RWPE2 (cell line): ENCODE measurements at regions not wholly inside any gene's neighbourhood (a gene's known extent, or its start where the extent isn't known, plus 50 kb on each side); places are given as distances from the start of the nearest gene placed in this dataset.

Experiments
- ATAC-seq: fragments of 200-7000 bp; cut with Tn5 transposase; 3 replicates; pipeline ENCODE4 v1.9.1; 2021; ENCODE audit warnings: low read depth
- DNase-seq: peaks from one replicate; pipeline ENCODE4 v3.0.0-alpha.2; 2020; ENCODE audit warnings: low spot score
- H3K27ac ChIP-seq: fragments of 450-650 bp; 2 replicates; pipeline ENCODE4 v1.5.1; 2017; ENCODE audit warnings: mild to moderate bottlenecking; ENCODE audit not compliant: poor library complexity, severe bottlenecking
- H3K27me3 ChIP-seq: fragments of 250-450 bp; sonication (Bioruptor Pico); 2 replicates; pipeline ENCODE4 v1.5.1; 2021; ENCODE audit warnings: mild to moderate bottlenecking, moderate library complexity; ENCODE audit not compliant: insufficient read depth, poor library complexity, severe bottlenecking
- H3K36me3 ChIP-seq: fragments of 250-450 bp; sonication (Bioruptor Pico); 2 replicates; pipeline ENCODE4 v1.5.1; 2020; ENCODE audit warnings: low read depth, mild to moderate bottlenecking, moderate library complexity
- H3K4me1 ChIP-seq: fragments of 250-450 bp; sonication (Bioruptor Pico); 2 replicates; pipeline ENCODE4 v1.5.1; 2021; ENCODE audit warnings: mild to moderate bottlenecking, moderate library complexity; ENCODE audit not compliant: insufficient read depth, poor library complexity, severe bottlenecking
- H3K4me3 ChIP-seq: fragments of 250-450 bp; sonication (Bioruptor Pico); 2 replicates; pipeline ENCODE4 v1.5.1; 2021; ENCODE audit warnings: mild to moderate bottlenecking, moderate library complexity; ENCODE audit not compliant: severe bottlenecking
- H3K9me3 ChIP-seq: fragments of 250-450 bp; sonication (Bioruptor Pico); 2 replicates; pipeline ENCODE4 v1.5.1; 2021; ENCODE audit warnings: mild to moderate bottlenecking, moderate library complexity; ENCODE audit not compliant: severe bottlenecking
- TF ChIP-seq, protein P1 (sequence below): fragments of 450-650 bp; IDR thresholded peaks from one replicate; pipeline ENCODE4 v1.5.1; 2017; ENCODE audit warnings: mild to moderate bottlenecking, moderate library complexity; ENCODE audit not compliant: poor library complexity, severe bottlenecking

GRCh38 chr2:122486086-122486485 is 730.6 kb downstream of the TSN start:
- ATAC-seq (no peak), DNase-seq (no peak)

DNA sequence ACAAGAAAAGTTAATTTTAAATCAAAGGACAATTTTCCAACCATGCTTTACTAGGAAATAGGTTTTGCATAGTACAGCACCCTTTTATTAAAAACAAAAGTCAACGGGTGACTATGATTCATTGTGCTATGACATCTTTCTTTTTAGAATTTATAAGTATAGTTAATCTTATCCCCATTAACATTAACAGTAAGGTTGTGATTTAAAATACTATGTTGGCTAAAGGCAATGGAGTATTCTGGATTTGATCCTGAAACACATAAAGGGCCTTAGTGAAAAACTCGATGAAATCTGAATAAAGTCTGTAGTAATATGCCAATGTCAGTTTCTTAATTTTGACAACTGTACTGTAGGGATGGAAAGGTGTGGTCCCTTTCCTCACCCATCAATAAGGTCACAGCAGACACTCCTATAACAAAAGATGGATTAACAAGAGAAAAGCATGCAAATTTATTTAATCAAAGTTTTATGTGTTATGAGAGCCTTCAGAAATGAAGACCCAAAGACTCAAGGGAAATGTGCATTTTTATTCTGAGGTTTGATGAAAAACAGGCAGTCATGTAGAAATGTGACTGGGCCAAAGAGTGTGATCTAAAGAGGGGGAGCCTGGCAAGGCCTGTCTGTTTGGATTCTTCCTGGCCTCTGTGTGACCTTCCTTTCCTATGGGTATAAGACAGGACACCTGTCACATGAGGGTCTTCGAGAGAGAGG is 731.4 kb downstream of the TSN start:
- H3K27me3 ChIP-seq = peaks cover 2% of the 10 kb centered on the region
- DNase-seq (no peak), ATAC-seq (no peak)
- no peaks in the 10 kb centered on the region for H3K4me1 ChIP-seq
- no peak overlapping the region for H3K27ac ChIP-seq
- H3K9me3 ChIP-seq = no peaks in the 10 kb centered on the region
- H3K36me3 ChIP-seq = no peaks in the 10 kb centered on the region
- TF ChIP-seq, protein P1, sequence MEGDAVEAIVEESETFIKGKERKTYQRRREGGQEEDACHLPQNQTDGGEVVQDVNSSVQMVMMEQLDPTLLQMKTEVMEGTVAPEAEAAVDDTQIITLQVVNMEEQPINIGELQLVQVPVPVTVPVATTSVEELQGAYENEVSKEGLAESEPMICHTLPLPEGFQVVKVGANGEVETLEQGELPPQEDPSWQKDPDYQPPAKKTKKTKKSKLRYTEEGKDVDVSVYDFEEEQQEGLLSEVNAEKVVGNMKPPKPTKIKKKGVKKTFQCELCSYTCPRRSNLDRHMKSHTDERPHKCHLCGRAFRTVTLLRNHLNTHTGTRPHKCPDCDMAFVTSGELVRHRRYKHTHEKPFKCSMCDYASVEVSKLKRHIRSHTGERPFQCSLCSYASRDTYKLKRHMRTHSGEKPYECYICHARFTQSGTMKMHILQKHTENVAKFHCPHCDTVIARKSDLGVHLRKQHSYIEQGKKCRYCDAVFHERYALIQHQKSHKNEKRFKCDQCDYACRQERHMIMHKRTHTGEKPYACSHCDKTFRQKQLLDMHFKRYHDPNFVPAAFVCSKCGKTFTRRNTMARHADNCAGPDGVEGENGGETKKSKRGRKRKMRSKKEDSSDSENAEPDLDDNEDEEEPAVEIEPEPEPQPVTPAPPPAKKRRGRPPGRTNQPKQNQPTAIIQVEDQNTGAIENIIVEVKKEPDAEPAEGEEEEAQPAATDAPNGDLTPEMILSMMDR = no peak
- no peak overlapping the region for H3K4me3 ChIP-seq

More at GRCh38 chr2:122486086-122486485, 730.6 kb downstream of the TSN start:
- no peak overlapping the region for H3K27ac ChIP-seq
- H3K36me3 ChIP-seq = no peaks in the 10 kb centered on the region
- peaks cover 2% of the 10 kb centered on the region for H3K27me3 ChIP-seq
- TF ChIP-seq, protein P1 = no peak
- H3K9me3 ChIP-seq = no peaks in the 10 kb centered on the region
- H3K4me1 ChIP-seq = no peaks in the 10 kb centered on the region
- H3K4me3 ChIP-seq = no peak overlapping the region

- H3K27ac ChIP-seq = no peak overlapping the region
- no peaks in the 10 kb centered on the region for H3K4me1 ChIP-seq
- H3K9me3 ChIP-seq = no peaks in the 10 kb centered on the region
- TF ChIP-seq, protein P1 = no peak
- H3K4me3 ChIP-seq = no peak overlapping the region
- ATAC-seq (no peak), DNase-seq (no peak)
- H3K36me3 ChIP-seq = no peaks in the 10 kb centered on the region
- peaks cover 2% of the 10 kb centered on the region for H3K27me3 ChIP-seq
Observed at GRCh38 chr2:122491011-122491410, 735.6 kb downstream of the TSN start.

DNA sequence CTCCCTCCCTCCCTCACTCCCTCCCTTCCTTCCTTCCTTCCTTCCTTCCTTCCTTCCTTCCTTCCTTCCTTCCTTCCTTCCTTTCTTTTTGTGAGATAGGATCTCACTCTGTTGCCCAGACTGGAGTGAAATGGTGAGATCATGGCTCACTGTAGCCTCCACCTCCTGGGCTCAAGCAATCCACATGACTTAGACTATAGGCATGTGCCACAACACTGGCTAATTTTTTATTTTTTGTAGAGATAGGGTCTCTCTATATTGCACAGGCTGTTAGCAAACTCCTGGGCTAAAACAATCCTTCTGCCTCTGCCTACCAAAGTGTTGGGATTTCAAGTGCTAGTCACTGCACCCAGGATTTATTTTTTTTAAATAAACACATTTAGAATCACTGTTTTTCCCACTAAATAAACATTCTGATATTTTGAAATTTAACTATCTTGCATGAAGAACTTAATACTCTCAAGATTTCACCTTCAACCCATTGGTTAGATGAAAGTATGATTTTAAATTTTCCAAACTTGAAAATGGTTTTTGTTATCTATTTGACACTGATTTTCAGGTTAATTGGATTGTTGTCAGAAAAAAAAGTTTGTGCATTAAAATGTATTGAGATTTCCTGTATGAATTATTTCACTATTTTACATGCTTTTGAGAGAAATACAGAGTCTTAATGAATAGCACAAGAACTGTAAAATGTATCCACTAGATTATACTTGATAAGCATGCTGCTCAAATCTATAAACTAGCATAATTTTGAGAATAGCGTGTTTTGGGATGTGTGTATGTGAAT is 745.1 kb downstream of the TSN start:
- ATAC-seq = no peak
- Histone ChIP-seq H3K9me3 (no peaks in the 10 kb centered on the region), H3K36me3 (no peaks in the 10 kb centered on the region), H3K27me3 (peaks cover 4% of the 10 kb centered on the region), H3K27ac (no peak overlapping the region), H3K4me1 (no peaks in the 10 kb centered on the region), H3K4me3 (no peak overlapping the region)
- no peak for DNase-seq
- TF ChIP-seq, protein P1 = no peak
